Adrenal gland (tissue), 9 donors: ENCODE measurements at regions not wholly inside any gene's neighbourhood (a gene's known extent, or its start where the extent isn't known, plus 50 kb on each side); places are given as distances from the start of the nearest gene placed in this dataset.

Experiments used
- DNase-seq, 7 donors: peaks; one replicate each; pipeline ENCODE4 v3.0.0-alpha.2; 2019 to 2020
- H3K27ac ChIP-seq, 5 donors: fragments of 200-600 bp; sonication (generic) in 4 of 5; 1 replicate in 3 of 5; 2 replicates in 2 of 5; pipeline versions ENCODE4 v1.5.1 to v1.8.0; 2016 to 2020; ENCODE audit warnings: mild to moderate bottlenecking in 1 of 5
- H3K27me3 ChIP-seq: fragments of 200-600 bp; 2 replicates; pipeline ENCODE4 v1.8.0; 2021
- H3K36me3 ChIP-seq, 2 donors: fragments of 200-600 bp; replicated peaks in 1 of 2; 1 replicate in 1 of 2; 2 replicates in 1 of 2; pipeline versions ENCODE4 v1.5.1 to v1.8.0; 2018 to 2022
- H3K4me1 ChIP-seq, 2 donors: fragments of 200-600 bp; replicated peaks in 1 of 2; 1 replicate in 1 of 2; 2 replicates in 1 of 2; pipeline versions ENCODE4 v1.5.1 to v1.8.0; 2018 to 2021
- H3K4me3 ChIP-seq, 4 donors: fragments of 200-600 bp; sonication (generic) in 3 of 4; one replicate each; pipeline ENCODE4 v1.5.1; 2016 to 2018
- H3K9me3 ChIP-seq, 3 donors: fragments of 200-600 bp; sonication (generic) in 1 of 3; replicated peaks in 1 of 3; 1 replicate in 2 of 3; 2 replicates in 1 of 3; pipeline versions ENCODE4 v1.5.1 to v1.8.0; 2016 to 2021
- CTCF ChIP-seq, 6 experiments: fragments of 450-650 bp in 4 of 6; fragments of 200-600 bp in 2 of 6; sonication (generic) in 1 of 6; IDR thresholded peaks; 1 replicate in 5 of 6; 2 replicates in 1 of 6; pipeline versions ENCODE4 v1.5.1 to v1.8.0; 2016 to 2021; ENCODE audit warnings: antibody characterized with exemption in 6 of 6, mild to moderate bottlenecking in 2 of 6, moderate library complexity in 1 of 6
- POLR2A ChIP-seq, 2 donors: fragments of 450-650 bp; IDR thresholded peaks; one replicate each; pipeline ENCODE4 v1.6.1; 2017; ENCODE audit warnings: antibody characterized with exemption in 2 of 2, mild to moderate bottlenecking in 2 of 2, moderate library complexity in 1 of 2
- WGBS, 4 donors: extraction: QIAGEN DNeasy Blood & Tissue Kit in 2 of 4; methylation state at CpG; one replicate each; pipeline versions ENCODE4 v1.1.5 to v1.1.7; 2013 to 2017; 5-methylcytosine and 5-hydroxymethylcytosine counted together
- intact Hi-C, 2 donors: fragments of 100-400 bp; cut with DNase I; formaldehyde crosslinking; loops; one replicate each; pipeline versions ENCODE4 v1.14.1 to v1.15.0; 2022 to 2023
- donor health status: healthy with polysubstance abuse.
- donor health status: Bipolar disorder and iron deficiency.
- donor health status: DM: yes; HTN: yes; CAD: no.
- donor health status: DM: no; HTN: no; CAD: no.
- donor health status: DM: no; HTN: no; CAD: no.

DNA sequence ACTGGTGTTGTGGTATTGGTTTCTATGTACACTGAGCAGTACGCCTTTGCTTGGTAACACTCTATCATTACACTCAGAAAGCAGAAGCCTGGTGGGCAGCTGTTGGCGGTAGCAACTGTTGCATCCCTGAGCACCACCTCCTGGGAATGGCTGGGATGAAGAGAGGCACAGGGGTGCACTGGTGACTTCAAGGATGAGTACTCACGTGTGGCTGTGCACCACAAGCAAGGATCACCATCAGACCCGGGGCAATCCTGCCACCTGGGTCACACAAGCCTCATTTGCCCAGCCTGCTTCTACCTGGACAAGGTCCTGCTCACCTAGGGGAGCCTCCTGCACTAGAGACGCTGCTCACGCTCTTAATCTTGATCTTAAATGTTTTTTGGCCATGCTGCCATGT, 336.4 kb downstream of the SI start:
- Histone ChIP-seq H3K27ac (no peak overlapping the region), H3K4me1 (no peaks in the 10 kb centered on the region), H3K27me3 (no peaks in the 10 kb centered on the region), H3K4me3 (no peak overlapping the region), H3K36me3 (no peaks in the 10 kb centered on the region), H3K9me3 (no peaks in the 10 kb centered on the region)
- WGBS, 4 donors = 75 to 84% (median 79%) methylated on average over 6 of the region's 6 CpGs
- intact Hi-C loops = no loop called here
- DNase-seq = no peak
- TF ChIP-seq CTCF (IDR thresholded peaks at IDR 0.05) (no peak), POLR2A (IDR thresholded peaks at IDR 0.05) (no peak)

DNA sequence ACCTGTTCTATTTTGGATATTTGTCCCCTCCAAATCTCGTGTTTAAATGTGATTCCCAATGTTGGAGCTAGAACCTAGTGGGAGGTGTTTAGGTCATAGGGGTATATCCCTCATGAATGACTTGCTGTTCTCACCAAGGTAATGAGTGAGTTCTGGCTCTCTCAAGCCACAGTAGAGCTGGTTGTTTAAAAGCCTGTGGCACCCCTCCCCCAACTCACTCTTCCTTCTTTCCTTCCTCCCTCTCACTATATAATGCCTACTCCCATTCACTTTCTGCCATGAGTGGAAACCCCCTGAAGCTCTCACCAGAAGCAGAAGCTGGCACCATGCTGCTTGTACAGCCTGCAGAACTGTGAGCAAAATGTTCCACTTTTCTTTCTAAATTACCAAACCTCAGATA, 341.1 kb downstream of the SI start:
- Histone ChIP-seq H3K4me3 (no peak overlapping the region), H3K27me3 (no peaks in the 10 kb centered on the region), H3K27ac (no peak overlapping the region), H3K36me3 (no peaks in the 10 kb centered on the region), H3K4me1 (no peaks in the 10 kb centered on the region), H3K9me3 (no peaks in the 10 kb centered on the region)
- 35 to 54% (median 45%) methylated on average over 1 of the region's 1 CpG for WGBS, 4 donors
- DNase-seq = no peak
- TF ChIP-seq POLR2A (IDR thresholded peaks at IDR 0.05) (no peak), CTCF (IDR thresholded peaks at IDR 0.05) (no peak)
- intact Hi-C loops = no loop called here

- Histone ChIP-seq H3K4me3 (no peak overlapping the region), H3K27ac (no peak overlapping the region), H3K9me3 (no peaks in the 10 kb centered on the region), H3K27me3 (no peaks in the 10 kb centered on the region), H3K4me1 (no peaks in the 10 kb centered on the region), H3K36me3 (no peaks in the 10 kb centered on the region)
- DNase-seq = no peak
- intact Hi-C loops = no loop called here
- 92 to 100% (median 94%) methylated on average over 1 of the region's 1 CpG for WGBS, 4 donors
- no peak for TF ChIP-seq CTCF (IDR thresholded peaks at IDR 0.05)
- no peak for TF ChIP-seq POLR2A (IDR thresholded peaks at IDR 0.05)
Measured at GRCh38 chr3:164732166-164732565, 346.1 kb downstream of the SI start.

DNA sequence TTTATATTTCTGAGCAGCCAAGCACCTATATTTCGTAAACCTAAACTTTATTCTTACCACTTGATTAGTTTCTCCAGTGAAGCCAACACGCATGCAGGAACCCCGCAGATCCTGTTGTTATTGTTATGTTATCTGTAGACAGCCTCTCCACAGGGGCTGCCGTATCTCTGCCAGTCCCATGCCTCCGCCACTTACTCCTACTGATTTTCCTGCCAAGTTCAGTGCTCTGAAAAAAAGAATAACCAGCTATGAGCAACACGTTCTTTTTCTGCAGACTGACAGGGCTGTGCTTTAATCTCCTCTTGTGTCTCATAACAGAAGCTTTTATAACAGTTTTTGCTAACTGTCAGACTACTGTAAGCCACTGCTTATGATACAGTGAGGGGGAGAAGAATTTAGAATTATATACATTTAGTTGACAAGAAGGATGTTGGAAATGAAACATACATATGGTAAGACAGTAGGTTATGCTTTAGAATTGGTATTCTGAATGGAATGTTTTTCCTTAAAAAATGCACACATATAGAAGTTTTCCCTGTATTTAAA, 347.4 kb downstream of the SI start:
- Histone ChIP-seq H3K4me3 (no peak overlapping the region), H3K4me1 (no peaks in the 10 kb centered on the region), H3K9me3 (no peaks in the 10 kb centered on the region), H3K27ac (no peak overlapping the region), H3K27me3 (no peaks in the 10 kb centered on the region), H3K36me3 (no peaks in the 10 kb centered on the region)
- intact Hi-C loops = no loop called here
- TF ChIP-seq CTCF (IDR thresholded peaks at IDR 0.05) (no peak), POLR2A (IDR thresholded peaks at IDR 0.05) (no peak)
- no peak for DNase-seq
- WGBS, 4 donors = 39 to 51% (median 47%) methylated on average over 6 of the region's 6 CpGs
